ENCODE measurements at regions not wholly inside any gene's neighbourhood (a gene's known extent, or its start where the extent isn't known, plus 50 kb on each side); places are given as distances from the start of the nearest gene placed in this dataset.

GRCh38 chr11:90747057-90747456 is 524.2 kb upstream of the CHORDC1 start:
- no peak for TF ChIP-seq CTCF (IDR thresholded peaks at IDR 0.05 in 4 of 5, conservative IDR thresholded peaks at IDR 0.05 in 1 of 5)
- TF ChIP-seq POLR2A (IDR thresholded peaks at IDR 0.05): no peak
